NCI-H187 (cell line): ENCODE measurements at regions not wholly inside any gene's neighbourhood (a gene's known extent, or its start where the extent isn't known, plus 50 kb on each side); places are given as distances from the start of the nearest gene placed in this dataset.
"Not testable (repeated sequence)": the region's sequence is repeated elsewhere in the genome, so short reads cannot be mapped to it uniquely, and the experiment has no call there.

Source experiments
- DNase-seq, 2 experiments: peaks; one replicate each; lab custom pipeline; 2025; lab: John Stamatoyannopoulos, UW

- DNase-seq = no peak
These were observed 57.9 kb downstream of the PYDC2 start for GRCh38 chr3:191518861-191519260.

DNA sequence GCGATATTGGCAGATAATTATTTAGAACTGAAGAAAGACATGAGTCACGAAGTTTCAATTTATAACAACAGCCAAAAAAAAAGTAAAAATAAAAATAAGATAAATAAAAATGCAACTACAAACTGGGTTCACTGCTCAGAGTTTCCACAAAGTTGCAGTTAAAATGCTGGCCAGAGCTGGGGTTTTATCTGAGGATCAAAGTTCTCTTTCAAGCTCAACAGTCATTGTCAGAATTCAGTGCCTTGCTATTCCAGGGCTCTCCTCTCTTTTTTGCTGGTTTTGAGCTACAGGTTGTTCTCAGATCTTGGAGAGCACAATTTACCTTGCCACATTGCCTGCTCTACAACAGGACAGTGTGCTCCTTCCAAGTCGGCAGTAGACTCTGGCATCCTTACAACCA lies 60.1 kb downstream of the PYDC2 start:
- DNase-seq = no peak

DNA sequence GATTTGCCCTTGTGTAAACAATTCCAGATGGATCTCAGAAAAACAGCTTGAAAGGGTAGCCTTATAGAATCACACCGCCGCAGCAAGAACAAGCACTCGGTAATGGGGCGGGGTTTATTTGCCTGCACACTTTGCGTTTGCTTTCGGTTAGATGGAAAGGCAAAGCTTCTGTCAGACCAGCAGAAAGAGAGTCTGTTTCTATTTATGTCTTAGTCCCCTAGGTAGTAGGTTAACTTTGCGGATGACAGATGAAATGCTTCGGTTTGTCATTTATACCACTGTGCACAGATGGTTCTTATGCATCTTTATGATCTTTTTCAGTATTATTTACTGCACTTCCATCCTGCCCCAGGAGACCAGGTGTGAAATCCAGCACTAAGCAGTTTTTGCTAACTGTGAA lies 62.2 kb downstream of the PYDC2 start:
- DNase-seq = peak in 1 of 2 experiments; percentile 37

GRCh38 chr3:191528589-191528988 lies 67.6 kb downstream of the PYDC2 start:
- no peak for DNase-seq

- DNase-seq = no peak
These were observed 69.0 kb downstream of the PYDC2 start for GRCh38 chr3:191529992-191530391.

GRCh38 chr3:191531434-191531972 lies 70.5 kb downstream of the PYDC2 start:
- no peak for DNase-seq

GRCh38 chr3:191543018-191543417 lies 82.1 kb downstream of the PYDC2 start:
- DNase-seq = no peak

DNA sequence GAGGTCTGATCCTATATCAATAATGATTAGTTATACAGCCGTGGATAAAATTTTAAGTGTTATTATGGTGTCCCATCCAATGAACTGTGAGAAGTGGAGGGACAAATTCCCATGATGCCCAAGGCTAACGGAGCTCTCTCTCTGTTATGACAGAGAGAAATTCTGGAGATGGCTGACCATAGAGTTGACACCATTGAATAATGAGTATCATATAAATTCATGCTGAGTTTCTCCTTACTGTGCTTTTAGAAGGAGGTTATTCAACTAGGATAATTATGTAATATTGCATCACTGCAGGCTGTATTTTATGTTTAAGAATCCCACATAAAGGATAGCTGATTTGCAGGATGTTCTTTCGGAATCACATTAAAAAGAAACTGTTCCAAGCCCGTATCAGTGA lies 82.9 kb downstream of the PYDC2 start:
- no peak for DNase-seq

DNA sequence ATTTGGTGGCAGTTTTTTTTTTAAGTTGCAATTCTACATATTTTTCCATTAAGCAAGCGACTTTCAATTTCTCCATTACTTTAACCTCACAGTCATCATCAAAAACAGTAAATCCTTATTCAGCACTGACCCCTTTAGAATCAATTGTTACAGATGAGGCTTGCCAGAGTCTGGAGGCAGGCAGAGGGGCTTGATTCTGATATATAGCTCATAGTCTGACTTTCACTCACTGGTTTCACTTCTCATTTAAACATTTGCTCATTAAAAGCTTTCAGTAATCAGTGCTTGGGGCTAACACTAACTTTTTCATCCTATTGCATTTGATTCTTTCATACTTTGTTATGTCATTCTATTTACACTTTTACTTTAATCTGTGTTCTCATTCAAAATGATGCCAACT lies 88.4 kb downstream of the PYDC2 start:
- no peak for DNase-seq

- DNase-seq = no peak
These were observed 94.1 kb downstream of the PYDC2 start for GRCh38 chr3:191555037-191555436.

GRCh38 chr3:191557322-191557721 lies 96.4 kb downstream of the PYDC2 start:
- no peak for DNase-seq

DNA sequence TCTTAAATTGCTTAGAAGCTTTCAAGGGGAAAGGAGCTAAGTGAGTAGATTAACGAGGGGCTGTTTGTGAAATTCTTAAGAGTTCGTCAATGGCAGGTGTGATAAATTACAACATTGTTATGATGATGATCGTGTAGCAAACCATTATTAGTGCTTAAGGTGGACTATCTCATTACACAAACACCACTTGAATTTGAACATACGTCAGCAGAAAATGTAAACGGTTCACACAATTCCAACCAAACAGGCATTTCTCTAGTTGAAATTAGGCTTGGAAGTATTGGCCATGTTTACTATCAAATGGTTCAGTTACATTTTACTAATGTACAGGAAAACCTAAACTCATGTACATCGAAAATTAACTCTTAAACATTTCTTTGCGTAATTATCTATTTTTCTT lies 102.8 kb downstream of the PYDC2 start:
- no peak for DNase-seq

DNA sequence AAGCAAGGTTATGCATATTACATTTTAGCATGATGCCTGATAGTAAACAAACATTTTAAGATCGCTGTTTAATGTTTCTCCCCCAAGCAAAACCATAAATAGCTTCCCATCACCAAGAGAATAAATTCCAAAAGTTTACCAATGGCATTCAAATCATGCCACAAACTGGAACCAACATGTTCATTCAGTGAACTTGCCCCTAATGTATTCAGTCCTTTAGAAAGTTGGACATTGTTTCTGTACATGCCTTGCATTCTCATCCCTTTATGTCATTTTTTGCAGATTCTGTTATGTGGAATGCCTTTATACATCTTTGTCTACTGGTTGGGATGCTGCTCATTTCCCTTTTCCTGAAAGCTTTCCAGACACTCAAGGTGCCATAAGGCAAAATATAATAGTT lies 105.5 kb downstream of the PYDC2 start:
- DNase-seq = no peak

DNA sequence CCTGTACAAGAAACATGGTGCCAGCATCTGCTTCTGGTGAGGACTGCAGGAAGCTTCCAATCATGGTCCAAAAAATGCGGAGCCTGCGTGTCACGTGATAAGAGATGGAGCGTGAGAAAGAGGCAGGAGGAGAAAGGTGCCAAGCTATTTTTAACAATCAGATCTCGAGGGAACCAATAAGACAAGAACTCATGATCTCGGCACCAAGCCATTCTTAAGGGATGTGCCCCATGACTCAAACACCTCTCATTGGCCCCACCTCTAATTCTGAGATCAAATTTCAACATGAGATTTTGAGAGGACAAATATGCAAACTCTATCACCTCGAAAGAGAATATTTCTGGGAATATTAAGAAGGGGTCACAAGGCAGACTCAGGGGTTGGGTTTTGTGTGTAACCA lies 107.2 kb downstream of the PYDC2 start:
- no peak for DNase-seq

DNA sequence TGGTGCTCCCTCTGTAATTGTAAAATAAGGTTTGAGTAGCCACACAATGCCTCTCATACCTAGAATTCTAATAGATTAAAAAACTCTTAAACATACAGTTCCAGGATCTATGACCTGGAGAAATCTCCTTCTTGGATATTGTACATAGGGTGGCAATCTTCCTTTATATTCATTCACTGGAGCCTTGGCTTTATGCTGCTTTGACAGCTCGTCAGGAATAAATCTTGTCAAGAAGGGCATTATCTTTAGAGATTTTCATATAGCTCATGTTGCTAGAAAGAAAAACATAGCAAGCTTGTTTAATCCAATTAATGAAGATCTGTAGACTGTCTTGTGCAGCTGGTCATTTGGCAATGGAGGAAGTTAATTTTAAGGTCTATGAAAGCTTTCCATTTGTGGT lies 131.1 kb downstream of the PYDC2 start:
- DNase-seq = no peak

DNA sequence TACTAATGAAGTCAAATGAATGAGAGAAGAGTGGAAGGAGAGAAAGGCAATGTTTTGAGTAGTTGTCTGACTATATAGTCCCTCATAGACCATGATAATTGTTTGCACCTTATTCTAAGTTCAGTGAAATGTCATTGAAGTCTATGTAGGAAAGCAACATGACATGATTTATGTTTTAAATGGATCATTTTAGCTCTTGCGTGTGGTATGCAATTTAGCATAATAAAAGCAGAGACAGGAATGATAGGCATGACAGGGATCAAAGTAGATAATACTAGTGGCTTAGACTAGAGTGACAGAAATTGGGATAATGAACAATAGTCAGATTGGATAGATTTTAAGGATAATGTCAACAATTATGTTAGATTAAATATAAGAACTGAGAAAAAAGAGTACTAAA lies 132.5 kb downstream of the PYDC2 start:
- DNase-seq = no peak

- not testable (repeated sequence) for DNase-seq
These were observed 154.5 kb downstream of the PYDC2 start for GRCh38 chr3:191615511-191615910.

DNA sequence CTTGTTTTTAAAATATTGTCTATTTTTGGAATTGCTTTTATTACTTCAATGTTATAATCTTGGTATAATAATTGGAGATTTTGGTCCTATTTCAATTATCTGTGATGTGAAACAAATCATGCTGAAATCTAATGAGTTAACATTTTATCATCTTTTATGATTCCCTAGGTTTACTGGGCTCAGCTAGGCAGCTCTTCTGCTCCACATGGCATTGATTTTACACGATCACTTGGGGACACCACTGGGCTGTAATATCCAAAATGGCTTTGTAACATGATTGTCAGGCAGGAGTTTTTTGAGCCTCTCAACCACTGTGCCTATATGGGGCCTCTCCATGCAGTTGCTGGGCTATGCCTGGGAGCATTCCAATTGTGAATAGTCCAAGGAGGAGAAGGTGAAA lies 163.3 kb downstream of the PYDC2 start:
- no peak for DNase-seq

DNA sequence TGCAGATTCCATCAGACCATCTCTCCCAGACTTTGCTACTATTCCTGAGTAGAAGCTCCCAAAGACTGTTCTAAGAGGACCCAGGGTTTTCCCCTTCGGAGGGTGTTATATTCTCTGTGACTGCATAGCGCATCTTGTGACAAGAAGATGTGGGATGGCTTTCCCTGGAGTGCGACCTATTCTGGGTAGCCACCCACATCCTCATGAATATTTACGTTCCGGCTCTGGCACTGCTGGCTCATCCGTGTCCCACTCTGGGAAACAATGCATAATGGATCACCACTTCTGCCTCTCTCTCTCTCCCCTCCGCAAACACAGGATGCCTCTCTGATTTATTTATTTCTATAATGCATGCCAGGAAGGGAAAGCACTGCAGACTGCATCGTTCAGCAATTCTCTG lies 166.1 kb downstream of the PYDC2 start:
- peak; percentile 3 to 7 for DNase-seq

DNA sequence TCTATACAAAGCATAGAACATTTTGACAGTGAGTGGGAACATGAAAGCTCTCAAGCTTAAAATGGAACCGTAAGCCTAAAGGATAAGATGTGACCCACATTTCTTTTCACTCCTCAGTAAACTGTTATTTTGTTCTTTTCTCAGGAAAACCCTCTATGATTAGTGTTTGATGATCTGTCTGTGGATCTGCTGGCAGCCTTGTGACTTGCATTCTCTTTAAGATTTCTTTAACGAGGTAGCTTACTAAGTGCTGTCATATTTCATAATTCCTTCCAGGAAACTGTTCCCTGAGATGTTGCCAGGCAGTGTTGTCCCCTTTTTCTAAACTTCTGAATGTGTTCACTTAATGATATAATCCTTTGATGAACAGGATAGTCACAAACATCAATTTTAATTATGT lies 167.6 kb downstream of the PYDC2 start:
- no peak for DNase-seq

GRCh38 chr3:191631496-191631895 lies 170.5 kb downstream of the PYDC2 start:
- no peak for DNase-seq

GRCh38 chr3:191634902-191635301 lies 173.9 kb downstream of the PYDC2 start:
- no peak for DNase-seq

DNA sequence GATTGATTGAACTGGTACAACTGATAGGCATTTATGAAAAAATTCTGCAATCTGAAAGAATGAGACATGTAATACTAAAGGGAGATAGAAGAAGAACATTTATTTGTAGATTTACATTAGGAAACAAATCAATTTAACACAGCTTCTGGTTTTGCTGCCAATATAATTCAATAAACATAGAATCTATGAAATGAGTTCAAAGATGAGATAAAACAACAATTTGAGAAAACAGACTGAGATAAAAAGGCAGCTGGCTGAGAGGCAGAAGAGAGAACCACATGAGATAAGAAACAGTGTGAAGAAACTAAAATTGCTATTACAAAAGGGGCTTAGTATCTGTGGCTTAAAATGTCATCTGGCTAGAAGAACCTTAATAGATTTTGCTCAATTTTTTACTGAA lies 176.6 kb downstream of the PYDC2 start:
- no peak for DNase-seq

- no peak for DNase-seq
These were observed 180.8 kb downstream of the PYDC2 start for GRCh38 chr3:191641789-191642188.

- DNase-seq = no peak
These were observed 183.3 kb downstream of the PYDC2 start for GRCh38 chr3:191644291-191644690.
